GM18858 (cell line): ENCODE measurements at regions not wholly inside any gene's neighbourhood (a gene's known extent, or its start where the extent isn't known, plus 50 kb on each side); places are given as distances from the start of the nearest gene placed in this dataset.

Source experiments
- ATAC-seq: cut with Tn5 transposase; IDR thresholded peaks from one replicate; pipeline ENCODE4 v1.9.1; 2021; ENCODE audit not compliant: unreplicated experiment

GRCh38 chr16:80198311-80199299, 342.2 kb upstream of the DYNLRB2 start:
- ATAC-seq, result no peak

- no peak for ATAC-seq
Observed at GRCh38 chr16:80197741-80198201, 343.0 kb upstream of the DYNLRB2 start.

- no peak for ATAC-seq
Observed at GRCh38 chr16:80191928-80192327, 348.9 kb upstream of the DYNLRB2 start.

DNA sequence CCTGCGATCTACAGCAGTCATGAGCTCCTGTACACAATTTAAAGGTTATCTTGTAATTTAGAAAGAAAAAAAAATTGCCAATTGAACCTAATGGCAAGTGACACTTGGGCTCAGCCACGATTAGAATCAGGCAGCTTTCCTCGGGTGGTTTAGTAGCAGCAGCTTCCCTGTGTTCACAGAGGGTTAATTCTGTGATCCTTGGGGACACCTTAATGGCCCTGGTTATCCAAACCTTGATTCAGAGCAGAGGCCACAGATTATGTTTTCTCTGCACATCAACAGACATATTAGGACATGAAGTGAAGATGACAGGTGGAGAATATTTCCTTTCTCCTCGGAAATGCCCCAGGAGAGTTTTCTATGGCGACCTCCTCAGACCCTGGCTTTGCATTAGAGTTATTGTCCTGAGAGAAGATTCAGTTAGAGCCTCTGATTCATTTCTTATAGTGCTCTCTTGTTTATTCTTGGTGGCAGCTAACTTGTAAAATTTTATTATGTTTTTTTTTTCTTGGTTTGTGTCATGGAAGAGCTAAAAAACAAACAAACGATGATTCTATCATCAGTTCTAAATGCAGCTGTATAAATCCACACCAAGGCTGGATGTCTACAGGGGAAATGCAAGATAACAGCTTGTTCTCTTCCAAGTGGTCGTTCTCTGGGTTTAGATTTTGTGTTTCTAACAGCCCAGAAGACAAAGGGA, 351.2 kb upstream of the DYNLRB2 start:
- ATAC-seq, result no peak

GRCh38 chr16:80176114-80176513, 364.7 kb upstream of the DYNLRB2 start:
- no peak for ATAC-seq

GRCh38 chr16:80175011-80175410, 365.8 kb upstream of the DYNLRB2 start:
- no peak for ATAC-seq

- ATAC-seq, result no peak
Observed at GRCh38 chr16:80174416-80174815, 366.4 kb upstream of the DYNLRB2 start.

DNA sequence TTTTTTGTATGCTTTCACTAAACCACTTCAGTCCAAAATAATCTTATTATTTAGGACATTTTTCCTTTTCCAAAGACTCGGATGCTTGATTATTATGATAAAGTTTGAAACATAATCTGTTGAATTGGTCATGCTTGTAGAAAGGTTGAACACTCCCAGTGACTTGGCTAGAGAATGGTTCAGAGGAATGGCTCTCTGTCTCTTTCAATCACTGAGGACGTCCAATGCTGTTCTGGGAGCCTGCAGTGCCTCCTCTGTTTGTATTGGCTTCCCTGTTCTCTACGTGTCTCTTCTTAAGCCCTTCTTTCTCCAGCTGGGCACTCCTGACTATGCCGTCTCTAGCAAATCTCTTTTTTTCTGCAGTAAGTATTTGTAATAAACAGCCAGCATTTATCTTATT, 369.0 kb upstream of the DYNLRB2 start:
- ATAC-seq, result no peak

- no peak for ATAC-seq
Observed at GRCh38 chr16:80171199-80171598, 369.6 kb upstream of the DYNLRB2 start.

DNA sequence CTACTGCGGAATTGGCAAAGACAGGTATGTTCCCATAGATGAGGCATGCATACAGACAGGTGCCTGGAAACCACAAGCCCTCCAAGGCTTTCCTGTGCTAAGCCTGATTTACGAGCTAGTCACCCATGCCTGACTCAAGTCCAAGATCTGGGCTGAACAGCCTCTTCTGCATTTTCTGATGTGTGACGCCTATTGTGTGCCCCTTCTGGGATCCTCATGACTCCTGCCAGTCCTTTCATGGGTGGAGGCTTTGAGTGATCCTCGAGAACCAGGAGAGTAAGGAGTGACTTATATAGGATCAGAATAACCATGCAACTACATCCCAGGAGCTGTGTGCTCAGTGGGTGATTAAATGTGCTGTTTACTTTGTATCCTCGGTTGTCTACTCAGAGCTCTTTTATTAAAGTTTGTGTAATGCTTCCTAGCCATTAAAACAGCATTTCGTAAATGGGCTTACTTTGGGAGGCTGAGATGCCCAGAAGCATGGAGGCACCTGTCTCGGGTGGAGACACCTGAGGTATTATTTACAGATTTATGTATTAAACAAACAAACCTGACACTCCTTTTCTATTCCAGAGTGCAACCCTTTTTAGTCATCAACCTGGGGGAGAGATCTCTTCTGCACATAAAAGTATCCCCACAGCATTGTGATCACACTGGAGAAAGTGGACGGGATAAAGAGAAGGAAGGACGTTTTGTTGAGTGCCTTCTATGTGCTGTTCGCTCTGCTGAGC, 373.0 kb upstream of the DYNLRB2 start:
- no peak for ATAC-seq

DNA sequence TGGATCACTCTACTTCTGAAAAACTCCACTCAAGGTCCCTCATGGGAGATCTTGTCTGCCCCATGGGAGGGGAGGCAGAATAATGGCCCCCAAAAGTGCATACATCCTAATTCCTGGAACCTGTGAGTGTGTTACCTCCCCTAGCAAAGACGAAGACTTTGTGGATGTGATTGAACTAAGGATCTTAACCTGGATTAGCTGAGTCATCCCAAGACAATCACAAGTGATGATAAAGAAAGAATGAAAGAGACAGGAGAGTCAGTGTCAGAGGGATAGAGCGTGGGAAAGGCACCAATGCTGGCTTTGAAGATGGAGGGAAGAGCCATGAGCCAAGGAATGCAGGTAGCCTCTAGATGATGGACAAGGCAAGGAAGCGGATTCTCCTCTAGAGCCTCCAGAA, 374.7 kb upstream of the DYNLRB2 start:
- ATAC-seq, result no peak

DNA sequence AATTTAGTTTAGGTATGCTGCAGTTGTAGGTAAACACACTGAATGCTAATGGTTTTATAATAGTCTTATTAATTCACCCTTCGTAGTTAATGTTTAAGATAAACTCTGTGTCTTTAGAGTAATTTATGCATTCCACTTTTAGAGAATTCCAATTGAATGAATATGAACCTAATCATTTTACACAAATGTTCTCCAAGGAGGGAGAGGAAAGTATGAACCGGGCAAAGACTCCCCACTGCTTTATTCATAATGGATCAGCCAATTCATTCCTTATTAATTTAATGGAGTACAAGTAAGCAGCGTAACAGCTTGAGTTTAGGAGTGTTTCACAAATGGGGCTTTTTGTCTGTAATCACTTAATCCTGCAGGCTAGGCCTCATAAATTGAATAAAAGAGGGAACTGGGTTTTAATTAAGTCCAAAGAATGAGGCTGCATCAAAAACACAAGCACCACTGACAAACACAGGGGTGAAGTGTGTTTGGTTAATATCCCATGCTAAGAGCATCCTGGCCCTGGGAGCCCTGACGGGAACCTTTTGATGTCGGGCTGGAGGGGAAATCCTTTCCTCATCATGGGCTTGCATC, 375.7 kb upstream of the DYNLRB2 start:
- no peak for ATAC-seq

DNA sequence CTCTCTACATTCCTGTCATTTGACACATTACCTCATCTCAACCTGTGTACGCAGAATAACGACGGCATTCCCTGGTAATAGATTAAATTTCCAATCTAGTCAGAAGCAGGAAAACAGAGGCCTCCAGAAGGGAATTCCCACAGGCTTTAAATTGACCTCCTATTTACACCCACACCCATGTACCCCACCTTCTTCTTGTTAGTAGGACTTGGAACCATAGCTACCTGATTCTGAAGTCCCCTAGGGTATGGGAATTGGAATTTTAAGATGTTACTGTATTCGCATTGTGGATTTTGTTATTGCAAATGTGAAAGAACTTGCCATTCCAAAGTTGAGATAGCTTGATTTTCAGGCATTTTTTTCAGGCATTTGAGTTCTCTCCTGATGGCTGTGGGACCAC, 377.5 kb upstream of the DYNLRB2 start:
- no peak for ATAC-seq

GRCh38 chr16:80161799-80162739, 378.7 kb upstream of the DYNLRB2 start:
- ATAC-seq, result no peak

DNA sequence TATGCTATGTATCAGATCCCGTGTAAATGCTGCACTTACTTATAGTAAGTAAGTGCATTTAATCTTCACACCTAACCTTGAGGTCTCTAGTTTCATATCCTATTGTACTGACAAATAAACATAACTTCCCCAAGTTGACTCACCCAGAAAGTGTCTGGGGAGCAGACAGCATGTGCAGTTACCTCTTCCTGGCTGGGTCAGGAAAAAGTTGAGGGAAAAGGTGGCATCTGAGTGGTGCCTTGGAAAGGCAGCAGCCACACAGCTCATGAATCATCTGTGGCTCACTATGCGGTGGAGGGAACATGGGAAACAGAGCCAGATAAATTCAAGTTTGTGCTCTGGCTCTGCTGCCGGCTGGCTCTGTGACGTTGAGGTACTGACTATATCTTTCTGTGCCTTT, 382.0 kb upstream of the DYNLRB2 start:
- ATAC-seq, result no peak

DNA sequence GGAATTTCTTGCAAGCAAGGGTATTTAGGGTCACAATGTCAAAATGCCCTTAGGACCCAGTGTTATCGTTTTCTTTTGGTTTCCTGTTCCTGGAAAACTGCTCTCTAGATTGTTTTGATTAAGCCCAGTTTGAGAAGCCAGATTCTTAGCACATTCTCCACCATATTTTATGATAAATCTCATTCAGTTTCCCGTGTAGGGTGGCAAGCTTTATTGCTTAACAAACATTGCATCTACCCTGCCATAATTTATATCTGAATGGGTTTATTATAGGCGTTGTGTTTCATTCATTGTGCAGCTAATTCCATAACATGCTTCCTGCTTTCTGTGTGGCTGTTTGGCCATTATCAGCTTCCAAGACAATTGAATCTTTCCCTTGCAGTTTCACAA, 389.1 kb upstream of the DYNLRB2 start:
- no peak for ATAC-seq

- no peak for ATAC-seq
Observed at GRCh38 chr16:80150978-80151721, 389.6 kb upstream of the DYNLRB2 start.

DNA sequence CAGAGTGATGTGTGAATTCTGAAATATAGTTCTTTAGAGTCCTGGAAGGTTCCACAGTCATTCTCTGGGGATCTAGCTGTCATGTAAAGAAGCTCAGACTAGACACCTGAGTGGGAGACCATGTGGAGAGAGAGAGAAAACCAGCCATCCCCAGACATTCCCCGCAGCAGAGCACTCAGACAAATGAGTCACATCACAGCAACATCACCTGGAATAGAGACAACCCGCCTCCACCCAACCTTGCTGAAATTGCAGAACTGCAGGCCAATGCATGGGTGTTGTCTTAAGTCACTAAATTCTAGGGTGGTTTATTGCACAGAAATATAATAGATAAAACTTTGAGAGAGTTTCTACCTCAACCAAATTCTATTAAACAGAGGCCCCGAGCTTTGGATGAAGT, 392.0 kb upstream of the DYNLRB2 start:
- ATAC-seq, result no peak

DNA sequence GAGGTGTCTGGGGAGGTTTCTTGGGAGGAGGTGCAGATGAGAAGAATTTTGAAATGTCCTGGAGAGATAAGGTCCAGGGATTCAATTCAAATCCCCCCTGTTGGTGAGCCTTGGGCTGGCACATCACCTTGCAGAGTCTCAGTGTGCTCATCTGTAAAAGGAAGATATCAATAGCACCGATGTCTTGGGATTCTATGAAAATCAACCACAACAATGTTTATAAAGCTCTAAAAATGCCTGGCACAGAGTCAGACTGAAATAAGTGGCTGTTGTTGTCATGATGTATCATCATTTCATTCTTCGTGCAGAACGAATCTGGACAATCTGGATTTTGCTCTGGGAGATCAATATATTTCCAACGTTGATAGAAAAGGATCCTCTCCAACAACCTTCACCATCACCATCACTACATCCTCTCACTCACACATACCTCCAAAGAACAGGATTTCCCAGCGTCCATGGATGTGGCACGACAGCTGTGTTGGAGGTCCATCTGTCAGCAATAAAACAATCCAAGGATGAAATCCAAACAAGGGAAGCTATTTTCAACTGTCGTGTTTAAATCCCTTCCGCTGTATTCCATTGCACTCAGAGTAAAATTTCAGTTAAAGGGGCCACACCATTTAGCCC, 393.7 kb upstream of the DYNLRB2 start:
- ATAC-seq, result no peak
